H1 (cell line): ENCODE measurements at regions not wholly inside any gene's neighbourhood (a gene's known extent, or its start where the extent isn't known, plus 50 kb on each side); places are given as distances from the start of the nearest gene placed in this dataset.

Experiments
- BACH1 ChIP-seq: IDR thresholded peaks from 2 replicates; pipeline ENCODE4 v1.6.1; 2012; ENCODE audit warnings: low read length, improper control_type of control experiment
- CBX5 ChIP-seq: fragments of 300-800, 300-1000 bp; sonication (generic); IDR thresholded peaks from 2 replicates; pipeline ENCODE4 v1.7.1; 2016; ENCODE audit warnings: antibody characterized with exemption, low read length, low read depth
- CHD1 ChIP-seq: IDR thresholded peaks from 2 replicates; pipeline ENCODE4 v1.6.1; 2012; ENCODE audit warnings: low read depth, low read length, improper control_type of control experiment
- CTCF ChIP-seq, 3 experiments: IDR thresholded peaks; 1 replicate in 2 of 3; 2 replicates in 1 of 3; pipeline versions ENCODE4 v1.5.1 to v1.6.1; 2011; ENCODE audit warnings: low read length in 3 of 3, mild to moderate bottlenecking in 3 of 3, inconsistent platforms in 2 of 3, low read depth in 1 of 3, moderate library complexity in 1 of 3; ENCODE audit not compliant: insufficient read depth in 1 of 3; ENCODE audit errors: control extremely low read depth in 1 of 3
- EGR1 ChIP-seq: IDR thresholded peaks from 2 replicates; pipeline ENCODE4 v1.6.1; 2011; ENCODE audit warnings: low read depth, low read length, borderline replicate concordance
- EP300 ChIP-seq, 2 experiments: IDR thresholded peaks; 1 replicate in 1 of 2; 2 replicates in 1 of 2; pipeline ENCODE4 v1.6.1; 2011 to 2012; ENCODE audit warnings: low read depth in 2 of 2, low read length in 2 of 2, mild to moderate bottlenecking in 2 of 2, borderline replicate concordance in 1 of 2, inconsistent platforms in 1 of 2, moderate library complexity in 1 of 2
- JUND ChIP-seq: IDR thresholded peaks from 2 replicates; pipeline ENCODE4 v1.6.1; 2011; ENCODE audit warnings: mild to moderate bottlenecking, improper control_type of control experiment, low read length
- MAFK ChIP-seq: IDR thresholded peaks from 2 replicates; pipeline ENCODE4 v1.6.1; 2012; ENCODE audit warnings: low read depth, mild to moderate bottlenecking, improper control_type of control experiment, low read length
- NANOG ChIP-seq: IDR thresholded peaks from 2 replicates; pipeline ENCODE4 v1.6.1; 2011; ENCODE audit warnings: low read length, low read depth, mild to moderate bottlenecking, inconsistent platforms; ENCODE audit not compliant: insufficient read depth, poor library complexity, severe bottlenecking
- POLR2A ChIP-seq, 2 experiments: IDR thresholded peaks; 1 replicate in 1 of 2; 2 replicates in 1 of 2; pipeline ENCODE4 v1.6.1; 2011; ENCODE audit warnings: low read depth in 2 of 2, low read length in 2 of 2, mild to moderate bottlenecking in 2 of 2; ENCODE audit errors: control extremely low read depth in 1 of 2
- RFX5 ChIP-seq: IDR thresholded peaks from 2 replicates; pipeline ENCODE4 v1.6.1; 2011; ENCODE audit warnings: low read depth, low read length, improper control_type of control experiment, borderline replicate concordance
- TCF12 ChIP-seq: IDR thresholded peaks from 2 replicates; pipeline ENCODE4 v1.6.1; 2011; ENCODE audit warnings: low read depth, mild to moderate bottlenecking, low read length
- USF2 ChIP-seq: IDR thresholded peaks from 2 replicates; pipeline ENCODE4 v1.6.1; 2011; ENCODE audit warnings: low read length, improper control_type of control experiment
- ZNF274 ChIP-seq: IDR thresholded peaks from 2 replicates; pipeline ENCODE4 v1.7.0; 2012; ENCODE audit warnings: low read length, borderline replicate concordance; ENCODE audit errors: extremely low read depth

- no peak for TF ChIP-seq CHD1
- TF ChIP-seq EGR1 = no peak
- TF ChIP-seq ZNF274 = no peak
- TF ChIP-seq CBX5 = no peak
- no peak for TF ChIP-seq TCF12
- TF ChIP-seq POLR2A (IDR thresholded peaks at IDR 0.05; ENCODE audit: control extremely low read depth in 1 of 2, low read depth in 2 of 2, low read length in 2 of 2) = no peak
- no peak for TF ChIP-seq EP300 (IDR thresholded peaks at IDR 0.05; ENCODE audit: borderline replicate concordance in 1 of 2, low read depth in 2 of 2, low read length in 2 of 2)
- no peak for TF ChIP-seq MAFK
- no peak for TF ChIP-seq JUND
- TF ChIP-seq CTCF (IDR thresholded peaks at IDR 0.05; ENCODE audit: control extremely low read depth in 1 of 3, insufficient read depth in 1 of 3, low read depth in 1 of 3, low read length in 3 of 3) = no peak
- no peak for TF ChIP-seq BACH1
- no peak for TF ChIP-seq NANOG
- TF ChIP-seq RFX5 = no peak
- TF ChIP-seq USF2 = no peak
Observed at GRCh38 chr4:3677748-3678070, 88.5 kb upstream of the ADRA2C start.
